ENCODE measurements at regions not wholly inside any gene's neighbourhood (a gene's known extent, or its start where the extent isn't known, plus 50 kb on each side); places are given as distances from the start of the nearest gene placed in this dataset.

DNA sequence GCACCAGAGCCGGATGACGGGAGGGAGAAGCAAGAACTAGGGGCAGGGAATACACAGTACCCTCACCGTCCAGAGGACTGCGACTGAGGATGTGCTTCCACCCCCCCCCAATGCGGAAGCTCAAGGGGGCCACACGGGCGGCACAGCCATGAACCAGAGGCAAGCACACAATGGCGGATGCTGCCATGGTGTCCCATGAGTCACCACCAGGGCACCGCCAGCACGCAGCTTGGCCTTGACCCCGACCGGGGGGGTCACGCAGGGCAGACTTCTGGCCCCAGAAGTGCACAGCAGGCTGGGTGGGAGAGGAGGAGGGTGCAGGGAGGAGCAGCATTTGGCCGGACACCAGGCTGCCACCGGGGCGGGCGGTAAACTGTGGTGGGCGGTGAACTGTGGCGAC is 83.5 kb upstream of the ZNF254 start:
- Histone ChIP-seq H2BK20ac (ENCODE audit: low read depth, low read length, poor library complexity, severe bottlenecking) (no peak overlapping the region), H2BK12ac (ENCODE audit: insufficient read length, low read depth, low read length) (no peak overlapping the region), H2BK5ac (ENCODE audit: insufficient read length, low read length) (no peak overlapping the region), H3K23ac (ENCODE audit: insufficient read length, low read depth, low read length) (no peak overlapping the region), H3K9ac (ENCODE audit: extremely low read depth, insufficient read length, low read length) (no peak overlapping the region), H2AK5ac (ENCODE audit: insufficient read length, low read length) (no peak overlapping the region), H3K56ac (ENCODE audit: insufficient read length, low read depth, low read length) (no peak overlapping the region), H3K79me1 (ENCODE audit: insufficient read depth, low read depth, low read length, poor library complexity, severe bottlenecking) (no peaks in the 10 kb centered on the region), H3K79me2 (ENCODE audit: insufficient read depth, low read length) (no peaks in the 10 kb centered on the region), H3K4me1 (ENCODE audit: insufficient read depth, low read length) (no peaks in the 10 kb centered on the region), H4K5ac (ENCODE audit: insufficient read length, low read depth, low read length) (no peak overlapping the region), H3K23me2 (ENCODE audit: insufficient read length, low read depth, low read length, poor library complexity, severe bottlenecking) (no peaks in the 10 kb centered on the region), H2BK15ac (ENCODE audit: low read depth, low read length) (no peak overlapping the region), H4K91ac (ENCODE audit: insufficient read length, low read depth, low read length) (no peak overlapping the region), H3K4me2 (ENCODE audit: insufficient read depth, insufficient read length, low read length) (no peak overlapping the region), H3K18ac (ENCODE audit: insufficient read length, low read depth, low read length) (no peak overlapping the region), H2AFZ (ENCODE audit: low read length) (no peak overlapping the region), H3K4ac (ENCODE audit: low read depth, low read length) (no peak overlapping the region), H2BK120ac (ENCODE audit: low read depth, low read length, poor library complexity, severe bottlenecking) (no peak overlapping the region), H3K27ac (ENCODE audit: insufficient read length, low read depth, low read length) (no peak overlapping the region), H4K20me1 (ENCODE audit: control insufficient read depth, insufficient read depth, insufficient read length) (no peaks in the 10 kb centered on the region), H4K8ac (replicated peaks; ENCODE audit: insufficient read length, low read depth, low read length) (no peak overlapping the region), H3K14ac (ENCODE audit: insufficient read depth, low read length) (no peak overlapping the region), H3K27me3 (ENCODE audit: insufficient read depth, low read length) (no peaks in the 10 kb centered on the region), H3T11ph (ENCODE audit: low read length) (no peak overlapping the region), H3K9me3 (ENCODE audit: control insufficient read depth, low read depth, low read length) (peaks cover 67% of the 10 kb centered on the region)
- peaks cover 87 to 90% of the 10 kb centered on the region in 2 experiments for H3K9me3 Mint-ChIP-seq
- H3K4me1 Mint-ChIP-seq: no peaks in the 10 kb centered on the region
- peaks cover 3% of the 10 kb centered on the region; the same call in 1 of the 2 replicates for H3K27me3 Mint-ChIP-seq (ENCODE audit: low read depth)
- WGBS (ENCODE audit: extremely low coverage, insufficient read length, low lambda C conversion rate): no CpG with 5 or more reads among the region's 19 CpGs
- H3K4me3 Mint-ChIP-seq: no peak overlapping the region
- no peak for DNase-seq
- no peak overlapping the region for H3K27ac Mint-ChIP-seq
- peaks cover 4 to 17% (median 16%) of the 10 kb centered on the region in 3 experiments; a peak in 6 of 7 replicates for H3K36me3 Mint-ChIP-seq (ENCODE audit: insufficient read depth in 1 of 3, low read depth in 3 of 3)
- no peak for TF ChIP-seq CTCF (conservative IDR thresholded peaks at IDR 0.05)

Data from H9 (cell line).